ENCODE measurements at regions not wholly inside any gene's neighbourhood (a gene's known extent, or its start where the extent isn't known, plus 50 kb on each side); places are given as distances from the start of the nearest gene placed in this dataset.

DNA sequence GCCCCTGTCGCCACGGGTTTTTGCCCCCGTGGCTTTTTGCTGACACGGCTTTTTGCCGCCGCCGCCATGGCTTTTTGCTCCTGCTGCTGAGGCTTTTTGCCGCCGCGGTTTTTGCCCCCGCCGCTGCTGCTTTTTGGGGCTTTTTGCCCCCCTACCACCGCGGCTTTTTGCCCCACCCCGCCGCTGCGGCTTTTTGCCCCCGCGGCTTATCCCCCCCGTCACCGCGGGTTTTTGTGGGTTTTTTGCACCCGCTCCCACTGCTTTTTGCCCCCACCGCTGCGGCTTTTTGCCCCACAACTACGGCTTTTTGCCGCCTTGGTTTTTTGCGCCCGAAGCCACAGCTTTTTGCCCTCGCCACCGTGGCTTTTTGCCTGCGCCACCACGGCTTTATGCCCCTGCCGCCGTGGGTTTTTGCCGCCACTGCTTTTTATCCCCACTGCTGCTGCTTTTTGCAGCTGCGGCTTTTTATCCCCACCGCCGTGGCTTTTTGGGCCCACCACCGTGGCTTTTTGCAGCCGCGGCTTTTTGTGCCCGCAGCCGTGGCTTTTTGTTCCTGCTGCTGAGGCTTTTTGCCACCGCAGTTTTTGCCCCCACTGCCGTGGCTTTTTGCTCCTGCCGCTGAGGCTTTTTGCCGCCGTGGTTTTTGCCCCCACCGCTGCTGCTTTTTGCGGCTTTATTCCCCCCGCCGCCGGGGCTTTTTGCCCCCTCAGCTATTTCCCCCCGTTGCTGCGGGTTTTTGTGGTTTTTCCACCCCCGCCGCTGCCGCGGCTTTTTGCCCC lies 2798.0 kb upstream of the TEKT4 start:
- Histone ChIP-seq H3K23ac (ENCODE audit: insufficient read length, low read depth, low read length) (no peak overlapping the region), H2BK12ac (ENCODE audit: insufficient read length, low read depth, low read length) (no peak overlapping the region), H4K20me1 (ENCODE audit: control insufficient read depth, insufficient read depth, insufficient read length) (no peaks in the 10 kb centered on the region), H3T11ph (ENCODE audit: low read length) (no peak overlapping the region), H2BK120ac (ENCODE audit: low read depth, low read length, poor library complexity, severe bottlenecking) (no peak overlapping the region), H3K9me3 (ENCODE audit: control insufficient read depth, low read depth, low read length) (peaks cover 12% of the 10 kb centered on the region), H4K8ac (replicated peaks; ENCODE audit: insufficient read length, low read depth, low read length) (no peak overlapping the region), H3K79me1 (ENCODE audit: insufficient read depth, low read depth, low read length, poor library complexity, severe bottlenecking) (no peaks in the 10 kb centered on the region), H3K18ac (ENCODE audit: insufficient read length, low read depth, low read length) (no peak overlapping the region), H2BK20ac (ENCODE audit: low read depth, low read length, poor library complexity, severe bottlenecking) (no peak overlapping the region), H3K14ac (ENCODE audit: insufficient read depth, low read length) (no peak overlapping the region), H3K4me1 (ENCODE audit: insufficient read depth, low read length) (no peaks in the 10 kb centered on the region), H3K9ac (ENCODE audit: extremely low read depth, insufficient read length, low read length) (no peak overlapping the region), H3K4me2 (ENCODE audit: insufficient read depth, insufficient read length, low read length) (no peak overlapping the region), H3K27ac (ENCODE audit: insufficient read length, low read depth, low read length) (no peak overlapping the region), H2AFZ (ENCODE audit: low read length) (no peak overlapping the region), H3K4ac (ENCODE audit: low read depth, low read length) (no peak overlapping the region), H2BK15ac (ENCODE audit: low read depth, low read length) (no peak overlapping the region), H3K56ac (ENCODE audit: insufficient read length, low read depth, low read length) (no peak overlapping the region), H3K79me2 (ENCODE audit: insufficient read depth, low read length) (no peaks in the 10 kb centered on the region), H4K91ac (ENCODE audit: insufficient read length, low read depth, low read length) (no peak overlapping the region), H3K23me2 (ENCODE audit: insufficient read length, low read depth, low read length, poor library complexity, severe bottlenecking) (no peaks in the 10 kb centered on the region), H2AK5ac (ENCODE audit: insufficient read length, low read length) (no peak overlapping the region), H4K5ac (ENCODE audit: insufficient read length, low read depth, low read length) (no peak overlapping the region), H3K27me3 (ENCODE audit: insufficient read depth, low read length) (no peaks in the 10 kb centered on the region), H2BK5ac (ENCODE audit: insufficient read length, low read length) (no peak overlapping the region)
- Mint-ChIP-seq H3K9me3 (peaks cover 60 to 66% of the 10 kb centered on the region in 2 experiments), H3K36me3 (ENCODE audit: insufficient read depth in 1 of 3, low read depth in 3 of 3) (peaks cover 0 to 17% (median 4%) of the 10 kb centered on the region in 3 experiments; a peak in 4 of 7 replicates), H3K27me3 (ENCODE audit: low read depth) (peaks cover 2% of the 10 kb centered on the region; the same call in 1 of the 2 replicates), H3K27ac (no peak overlapping the region), H3K4me3 (no peak overlapping the region), H3K4me1 (no peaks in the 10 kb centered on the region)
- peak; percentile 5 for DNase-seq
- WGBS (ENCODE audit: extremely low coverage, insufficient read length, low lambda C conversion rate), result no CpG with 5 or more reads among the region's 60 CpGs
- TF ChIP-seq, protein P1, sequence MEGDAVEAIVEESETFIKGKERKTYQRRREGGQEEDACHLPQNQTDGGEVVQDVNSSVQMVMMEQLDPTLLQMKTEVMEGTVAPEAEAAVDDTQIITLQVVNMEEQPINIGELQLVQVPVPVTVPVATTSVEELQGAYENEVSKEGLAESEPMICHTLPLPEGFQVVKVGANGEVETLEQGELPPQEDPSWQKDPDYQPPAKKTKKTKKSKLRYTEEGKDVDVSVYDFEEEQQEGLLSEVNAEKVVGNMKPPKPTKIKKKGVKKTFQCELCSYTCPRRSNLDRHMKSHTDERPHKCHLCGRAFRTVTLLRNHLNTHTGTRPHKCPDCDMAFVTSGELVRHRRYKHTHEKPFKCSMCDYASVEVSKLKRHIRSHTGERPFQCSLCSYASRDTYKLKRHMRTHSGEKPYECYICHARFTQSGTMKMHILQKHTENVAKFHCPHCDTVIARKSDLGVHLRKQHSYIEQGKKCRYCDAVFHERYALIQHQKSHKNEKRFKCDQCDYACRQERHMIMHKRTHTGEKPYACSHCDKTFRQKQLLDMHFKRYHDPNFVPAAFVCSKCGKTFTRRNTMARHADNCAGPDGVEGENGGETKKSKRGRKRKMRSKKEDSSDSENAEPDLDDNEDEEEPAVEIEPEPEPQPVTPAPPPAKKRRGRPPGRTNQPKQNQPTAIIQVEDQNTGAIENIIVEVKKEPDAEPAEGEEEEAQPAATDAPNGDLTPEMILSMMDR (conservative IDR thresholded peaks at IDR 0.05), result no peak
